SK-N-MC (cell line): ENCODE measurements at regions not wholly inside any gene's neighbourhood (a gene's known extent, or its start where the extent isn't known, plus 50 kb on each side); places are given as distances from the start of the nearest gene placed in this dataset.

Source experiments
- DNase-seq: peaks from one replicate; pipeline ENCODE4 v3.0.0-alpha.2; 2011; ENCODE audit warnings: low read depth, low spot score
- H3K27ac ChIP-seq: fragments of 200-600 bp; sonication (generic); 2 replicates; pipeline ENCODE4 v1.5.1; 2016; ENCODE audit warnings: mixed run types
- H3K36me3 ChIP-seq: fragments of 200-600 bp; sonication (generic); 2 replicates; pipeline ENCODE4 v1.6.1; 2017; ENCODE audit warnings: antibody characterized with exemption, low read length, mixed read lengths; ENCODE audit not compliant: insufficient read depth
- H3K4me3 ChIP-seq: fragments of 200-600 bp; sonication (generic); 2 replicates; pipeline ENCODE4 v1.5.1; 2016
- H3K9ac ChIP-seq: fragments of 200-600 bp; sonication (generic); 2 replicates; pipeline ENCODE4 v1.8.0; 2017; ENCODE audit warnings: mixed run types, mixed read lengths; ENCODE audit not compliant: insufficient read length
- H3K9me3 ChIP-seq: fragments of 200-600 bp; sonication (generic); 2 replicates; pipeline ENCODE4 v1.6.1; 2017; ENCODE audit warnings: low read depth, mild to moderate bottlenecking, antibody characterized with exemption, low read length, moderate library complexity, mixed read lengths
- EZH2 ChIP-seq: fragments of 200-600 bp; sonication (generic); IDR thresholded peaks from one replicate; pipeline ENCODE4 v1.6.1; 2017; ENCODE audit warnings: antibody characterized with exemption
- FOXP2 ChIP-seq: optimal IDR thresholded peaks from 2 replicates; pipeline ENCODE3; 2011; ENCODE audit warnings: mild to moderate bottlenecking, moderate library complexity; ENCODE audit not compliant: insufficient read depth; ENCODE audit errors: extremely low read length, control extremely low read depth
- POLR2AphosphoS5 ChIP-seq: IDR thresholded peaks from 2 replicates; pipeline ENCODE4 v1.6.1; 2012; ENCODE audit warnings: mild to moderate bottlenecking, low read depth, low read length, borderline replicate concordance

GRCh38 chr20:48203252-48203651 lies 418.0 kb upstream of the SULF2 start:
- Histone ChIP-seq H3K4me3 (no peak overlapping the region), H3K36me3 (no peaks in the 10 kb centered on the region), H3K9ac (no peak overlapping the region), H3K9me3 (no peaks in the 10 kb centered on the region), H3K27ac (no peak overlapping the region)
- DNase-seq, result no peak
- no peak for TF ChIP-seq POLR2AphosphoS5
- no peak for TF ChIP-seq FOXP2
- TF ChIP-seq EZH2, result no peak

GRCh38 chr20:48202334-48203113 lies 417.2 kb upstream of the SULF2 start:
- no peaks in the 10 kb centered on the region for H3K36me3 ChIP-seq
- H3K27ac ChIP-seq, result no peak overlapping the region
- no peaks in the 10 kb centered on the region for H3K9me3 ChIP-seq
- no peak for DNase-seq
- TF ChIP-seq EZH2, result no peak
- TF ChIP-seq POLR2AphosphoS5, result no peak
- TF ChIP-seq FOXP2, result no peak
- no peak overlapping the region for H3K4me3 ChIP-seq
- H3K9ac ChIP-seq, result no peak overlapping the region

- Histone ChIP-seq H3K36me3 (no peaks in the 10 kb centered on the region), H3K9ac (no peak overlapping the region), H3K27ac (no peak overlapping the region), H3K9me3 (no peaks in the 10 kb centered on the region), H3K4me3 (no peak overlapping the region)
- TF ChIP-seq FOXP2 (no peak), POLR2AphosphoS5 (no peak), EZH2 (no peak)
- no peak for DNase-seq
Measured at GRCh38 chr20:48201885-48202284, 416.6 kb upstream of the SULF2 start.

GRCh38 chr20:48201188-48201587 lies 415.9 kb upstream of the SULF2 start:
- Histone ChIP-seq H3K4me3 (no peak overlapping the region), H3K9ac (no peak overlapping the region), H3K9me3 (no peaks in the 10 kb centered on the region), H3K27ac (no peak overlapping the region), H3K36me3 (no peaks in the 10 kb centered on the region)
- DNase-seq, result no peak
- no peak for TF ChIP-seq FOXP2
- TF ChIP-seq EZH2, result no peak
- no peak for TF ChIP-seq POLR2AphosphoS5

- DNase-seq, result no peak
- Histone ChIP-seq H3K9ac (no peak overlapping the region), H3K27ac (no peak overlapping the region), H3K9me3 (no peaks in the 10 kb centered on the region), H3K36me3 (no peaks in the 10 kb centered on the region), H3K4me3 (no peak overlapping the region)
- TF ChIP-seq POLR2AphosphoS5, result no peak
- no peak for TF ChIP-seq EZH2
- no peak for TF ChIP-seq FOXP2
Measured at GRCh38 chr20:48198929-48199451, 413.7 kb upstream of the SULF2 start.

- no peak overlapping the region for H3K9ac ChIP-seq
- H3K27ac ChIP-seq, result no peak overlapping the region
- H3K36me3 ChIP-seq, result no peaks in the 10 kb centered on the region
- H3K9me3 ChIP-seq, result no peaks in the 10 kb centered on the region
- H3K4me3 ChIP-seq, result no peak overlapping the region
- TF ChIP-seq EZH2, result no peak
- no peak for TF ChIP-seq POLR2AphosphoS5
- TF ChIP-seq FOXP2, result no peak
- DNase-seq, result no peak
Measured at GRCh38 chr20:48197066-48197465, 411.8 kb upstream of the SULF2 start.

GRCh38 chr20:48196486-48196885 lies 411.2 kb upstream of the SULF2 start:
- Histone ChIP-seq H3K4me3 (no peak overlapping the region), H3K27ac (no peak overlapping the region), H3K36me3 (no peaks in the 10 kb centered on the region), H3K9me3 (no peaks in the 10 kb centered on the region), H3K9ac (no peak overlapping the region)
- DNase-seq, result no peak
- TF ChIP-seq POLR2AphosphoS5 (no peak), FOXP2 (no peak), EZH2 (no peak)

- no peak overlapping the region for H3K4me3 ChIP-seq
Measured at GRCh38 chr20:48196001-48196400, 410.7 kb upstream of the SULF2 start.

More at GRCh38 chr20:48196001-48196400, 410.7 kb upstream of the SULF2 start:
- H3K27ac ChIP-seq, result no peak overlapping the region
- H3K9ac ChIP-seq, result no peak overlapping the region
- no peak for DNase-seq
- H3K36me3 ChIP-seq, result no peaks in the 10 kb centered on the region
- no peaks in the 10 kb centered on the region for H3K9me3 ChIP-seq
- no peak for TF ChIP-seq POLR2AphosphoS5
- no peak for TF ChIP-seq EZH2
